ENCODE measurements at regions not wholly inside any gene's neighbourhood (a gene's known extent, or its start where the extent isn't known, plus 50 kb on each side); places are given as distances from the start of the nearest gene placed in this dataset.

- no peak overlapping the region for H3K27ac ChIP-seq (ENCODE audit: low read depth in 1 of 2, low read length in 2 of 2)
These were observed 279.3 kb upstream of the TCF21 start for GRCh38 chr6:133609415-133610226.

More at GRCh38 chr6:133609415-133610226, 279.3 kb upstream of the TCF21 start:
- no peaks in the 10 kb centered on the region for H3K4me1 ChIP-seq (ENCODE audit: control insufficient read depth in 4 of 4, insufficient read depth in 4 of 4, low read length in 3 of 4)
- no peak for DNase-seq (ENCODE audit: low spot score)
- H3K4me3 ChIP-seq (ENCODE audit: low read depth in 1 of 3, low read length in 3 of 3): no peak overlapping the region
- H3K27me3 ChIP-seq (ENCODE audit: control insufficient read depth in 4 of 4, insufficient read depth in 4 of 4, low read length in 3 of 4): peaks cover 0 to 9% (median 0%) of the 10 kb centered on the region in 4 donors
- 57% methylated on average over 2 of the region's 2 CpGs for WGBS
- H3K9me3 ChIP-seq (ENCODE audit: control insufficient read depth in 4 of 4, low read length in 3 of 4): no peaks in the 10 kb centered on the region
- no peaks in the 10 kb centered on the region for H3K36me3 ChIP-seq (ENCODE audit: control insufficient read depth in 4 of 4, insufficient read depth in 3 of 4, low read depth in 1 of 4, low read length in 3 of 4)
- H3K9ac ChIP-seq (ENCODE audit: low read depth in 1 of 2, low read length in 2 of 2): no peak overlapping the region
- TF ChIP-seq EGR1 (IDR thresholded peaks at IDR 0.05; ENCODE audit: low read depth in 2 of 2) (no peak), ATF3 (IDR thresholded peaks at IDR 0.05) (no peak), JUND (IDR thresholded peaks at IDR 0.05) (no peak), MAX (IDR thresholded peaks at IDR 0.05) (no peak), FOXA2 (IDR thresholded peaks at IDR 0.05) (no peak), RAD21 (IDR thresholded peaks at IDR 0.05) (no peak), YY1 (IDR thresholded peaks at IDR 0.05) (no peak), SP1 (IDR thresholded peaks at IDR 0.05) (no peak), HNF4G (IDR thresholded peaks at IDR 0.05) (no peak), HNF4A (conservative IDR thresholded peaks at IDR 0.05) (no peak), CTCF (IDR thresholded peaks at IDR 0.05; ENCODE audit: low read depth, low read length, missing input control) (no peak), FOXA1 (IDR thresholded peaks at IDR 0.05) (no peak), REST (IDR thresholded peaks at IDR 0.05) (no peak), RXRA (IDR thresholded peaks at IDR 0.05) (no peak)
